ENCODE measurements at regions not wholly inside any gene's neighbourhood (a gene's known extent, or its start where the extent isn't known, plus 50 kb on each side); places are given as distances from the start of the nearest gene placed in this dataset.

DNA sequence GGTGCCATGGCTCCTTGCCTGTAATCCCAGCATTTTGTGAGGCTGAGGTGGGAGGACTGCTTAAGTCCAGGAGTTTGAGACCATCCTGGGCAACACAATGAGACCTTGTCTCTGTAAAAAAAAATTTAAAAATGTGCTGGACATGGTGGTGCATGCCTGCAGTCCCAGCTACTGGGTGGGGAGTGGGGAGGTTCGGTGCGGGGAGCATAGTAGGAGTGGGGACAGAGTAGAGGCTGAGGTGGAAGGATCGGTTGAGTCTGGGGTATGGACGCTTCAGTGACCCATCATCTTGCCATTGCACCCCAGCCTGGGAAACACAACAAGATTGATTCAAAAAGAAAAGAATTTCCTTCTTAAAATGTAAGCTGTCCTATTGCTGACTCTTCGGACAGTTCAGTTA lies 1490.0 kb upstream of the GBE1 start:
- no peak for ATAC-seq
- no peak for TF ChIP-seq ARNTL (CRISPR knock-in tag; IDR thresholded peaks at IDR 0.05; ENCODE audit: borderline replicate concordance, low read depth)
- TF ChIP-seq ZFP3 (CRISPR knock-in tag; IDR thresholded peaks at IDR 0.05), result no peak
- no peak for TF ChIP-seq SNAI2 (CRISPR knock-in tag; IDR thresholded peaks at IDR 0.05)
- TF ChIP-seq CSDC2 (CRISPR knock-in tag; IDR thresholded peaks at IDR 0.05), result no peak
- TF ChIP-seq ESRRG (CRISPR knock-in tag; IDR thresholded peaks at IDR 0.05), result no peak
- TF ChIP-seq, protein P1, sequence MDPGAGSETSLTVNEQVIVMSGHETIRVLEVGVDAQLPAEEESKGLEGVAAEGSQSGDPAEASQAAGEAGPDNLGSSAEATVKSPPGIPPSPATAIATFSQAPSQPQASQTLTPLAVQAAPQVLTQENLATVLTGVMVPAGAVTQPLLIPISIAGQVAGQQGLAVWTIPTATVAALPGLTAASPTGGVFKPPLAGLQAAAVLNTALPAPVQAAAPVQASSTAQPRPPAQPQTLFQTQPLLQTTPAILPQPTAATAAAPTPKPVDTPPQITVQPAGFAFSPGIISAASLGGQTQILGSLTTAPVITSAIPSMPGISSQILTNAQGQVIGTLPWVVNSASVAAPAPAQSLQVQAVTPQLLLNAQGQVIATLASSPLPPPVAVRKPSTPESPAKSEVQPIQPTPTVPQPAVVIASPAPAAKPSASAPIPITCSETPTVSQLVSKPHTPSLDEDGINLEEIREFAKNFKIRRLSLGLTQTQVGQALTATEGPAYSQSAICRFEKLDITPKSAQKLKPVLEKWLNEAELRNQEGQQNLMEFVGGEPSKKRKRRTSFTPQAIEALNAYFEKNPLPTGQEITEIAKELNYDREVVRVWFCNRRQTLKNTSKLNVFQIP (CRISPR knock-in tag; IDR thresholded peaks at IDR 0.05; ENCODE audit: borderline replicate concordance, low read depth), result no peak
- TF ChIP-seq ISL1 (CRISPR knock-in tag; IDR thresholded peaks at IDR 0.05), result no peak
- no peak for TF ChIP-seq GLIS3 (CRISPR knock-in tag; IDR thresholded peaks at IDR 0.05)
- no peak for TF ChIP-seq PATZ1 (CRISPR knock-in tag; IDR thresholded peaks at IDR 0.05; ENCODE audit: borderline replicate concordance)
- TF ChIP-seq RARB (CRISPR knock-in tag; IDR thresholded peaks at IDR 0.05), result no peak
- no peak for TF ChIP-seq ZC3H10 (CRISPR knock-in tag; IDR thresholded peaks at IDR 0.05)
- no peak for TF ChIP-seq ZNF8 (CRISPR knock-in tag; IDR thresholded peaks at IDR 0.05)
- no peak for TF ChIP-seq PPARA (CRISPR knock-in tag; IDR thresholded peaks at IDR 0.05; ENCODE audit: borderline replicate concordance)
- TF ChIP-seq, protein P2, sequence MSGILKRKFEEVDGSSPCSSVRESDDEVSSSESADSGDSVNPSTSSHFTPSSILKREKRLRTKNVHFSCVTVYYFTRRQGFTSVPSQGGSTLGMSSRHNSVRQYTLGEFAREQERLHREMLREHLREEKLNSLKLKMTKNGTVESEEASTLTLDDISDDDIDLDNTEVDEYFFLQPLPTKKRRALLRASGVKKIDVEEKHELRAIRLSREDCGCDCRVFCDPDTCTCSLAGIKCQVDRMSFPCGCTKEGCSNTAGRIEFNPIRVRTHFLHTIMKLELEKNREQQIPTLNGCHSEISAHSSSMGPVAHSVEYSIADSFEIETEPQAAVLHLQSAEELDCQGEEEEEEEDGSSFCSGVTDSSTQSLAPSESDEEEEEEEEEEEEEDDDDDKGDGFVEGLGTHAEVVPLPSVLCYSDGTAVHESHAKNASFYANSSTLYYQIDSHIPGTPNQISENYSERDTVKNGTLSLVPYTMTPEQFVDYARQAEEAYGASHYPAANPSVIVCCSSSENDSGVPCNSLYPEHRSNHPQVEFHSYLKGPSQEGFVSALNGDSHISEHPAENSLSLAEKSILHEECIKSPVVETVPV (CRISPR knock-in tag; IDR thresholded peaks at IDR 0.05), result no peak
- TF ChIP-seq ZFP30 (CRISPR knock-in tag; IDR thresholded peaks at IDR 0.05), result no peak
- no peak for TF ChIP-seq OSR1 (CRISPR knock-in tag; IDR thresholded peaks at IDR 0.05)
- TF ChIP-seq TSHZ2 (CRISPR knock-in tag; IDR thresholded peaks at IDR 0.05), result no peak
- TF ChIP-seq CREB5 (CRISPR knock-in tag; IDR thresholded peaks at IDR 0.05; ENCODE audit: low read depth), result no peak
- no peak for TF ChIP-seq BACH2 (CRISPR knock-in tag; IDR thresholded peaks at IDR 0.05; ENCODE audit: borderline replicate concordance)
- TF ChIP-seq TOX (CRISPR knock-in tag; IDR thresholded peaks at IDR 0.05; ENCODE audit: borderline replicate concordance), result no peak

DNA sequence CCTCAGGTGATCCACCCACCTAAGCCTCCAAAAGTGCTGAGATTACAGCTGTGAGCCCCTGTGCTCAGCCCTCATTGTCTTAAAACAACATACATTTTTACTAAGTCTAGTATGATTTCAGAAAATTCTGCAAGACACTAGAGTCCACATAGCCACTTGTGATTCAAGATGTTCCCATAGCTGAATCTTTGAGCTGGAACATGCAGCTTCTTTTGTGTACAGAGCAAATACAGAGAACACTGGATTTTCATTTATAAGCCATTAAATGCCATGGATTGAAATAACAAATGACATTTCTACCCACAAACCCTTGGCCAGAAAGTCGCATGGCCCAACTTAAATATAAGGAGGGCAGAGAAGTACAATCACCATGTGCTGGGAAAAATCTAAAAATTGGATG lies 1489.2 kb upstream of the GBE1 start:
- ATAC-seq, result no peak
- TF ChIP-seq BACH2 (CRISPR knock-in tag; IDR thresholded peaks at IDR 0.05; ENCODE audit: borderline replicate concordance), result no peak
- no peak for TF ChIP-seq ZFP3 (CRISPR knock-in tag; IDR thresholded peaks at IDR 0.05)
- TF ChIP-seq ARNTL (CRISPR knock-in tag; IDR thresholded peaks at IDR 0.05; ENCODE audit: borderline replicate concordance, low read depth), result no peak
- TF ChIP-seq RARB (CRISPR knock-in tag; IDR thresholded peaks at IDR 0.05), result no peak
- TF ChIP-seq TSHZ2 (CRISPR knock-in tag; IDR thresholded peaks at IDR 0.05), result no peak
- TF ChIP-seq GLIS3 (CRISPR knock-in tag; IDR thresholded peaks at IDR 0.05), result no peak
- TF ChIP-seq ZFP30 (CRISPR knock-in tag; IDR thresholded peaks at IDR 0.05), result no peak
- TF ChIP-seq, protein P1 (CRISPR knock-in tag; IDR thresholded peaks at IDR 0.05; ENCODE audit: borderline replicate concordance, low read depth), result no peak
- TF ChIP-seq ZC3H10 (CRISPR knock-in tag; IDR thresholded peaks at IDR 0.05), result no peak
- TF ChIP-seq ESRRG (CRISPR knock-in tag; IDR thresholded peaks at IDR 0.05), result no peak
- TF ChIP-seq, protein P2 (CRISPR knock-in tag; IDR thresholded peaks at IDR 0.05), result no peak
- TF ChIP-seq SNAI2 (CRISPR knock-in tag; IDR thresholded peaks at IDR 0.05), result no peak
- TF ChIP-seq CSDC2 (CRISPR knock-in tag; IDR thresholded peaks at IDR 0.05), result no peak
- TF ChIP-seq ZNF8 (CRISPR knock-in tag; IDR thresholded peaks at IDR 0.05), result no peak
- no peak for TF ChIP-seq TOX (CRISPR knock-in tag; IDR thresholded peaks at IDR 0.05; ENCODE audit: borderline replicate concordance)
- TF ChIP-seq ISL1 (CRISPR knock-in tag; IDR thresholded peaks at IDR 0.05), result no peak
- no peak for TF ChIP-seq PPARA (CRISPR knock-in tag; IDR thresholded peaks at IDR 0.05; ENCODE audit: borderline replicate concordance)
- TF ChIP-seq OSR1 (CRISPR knock-in tag; IDR thresholded peaks at IDR 0.05), result no peak
